ENCODE measurements at regions not wholly inside any gene's neighbourhood (a gene's known extent, or its start where the extent isn't known, plus 50 kb on each side); places are given as distances from the start of the nearest gene placed in this dataset.

DNA sequence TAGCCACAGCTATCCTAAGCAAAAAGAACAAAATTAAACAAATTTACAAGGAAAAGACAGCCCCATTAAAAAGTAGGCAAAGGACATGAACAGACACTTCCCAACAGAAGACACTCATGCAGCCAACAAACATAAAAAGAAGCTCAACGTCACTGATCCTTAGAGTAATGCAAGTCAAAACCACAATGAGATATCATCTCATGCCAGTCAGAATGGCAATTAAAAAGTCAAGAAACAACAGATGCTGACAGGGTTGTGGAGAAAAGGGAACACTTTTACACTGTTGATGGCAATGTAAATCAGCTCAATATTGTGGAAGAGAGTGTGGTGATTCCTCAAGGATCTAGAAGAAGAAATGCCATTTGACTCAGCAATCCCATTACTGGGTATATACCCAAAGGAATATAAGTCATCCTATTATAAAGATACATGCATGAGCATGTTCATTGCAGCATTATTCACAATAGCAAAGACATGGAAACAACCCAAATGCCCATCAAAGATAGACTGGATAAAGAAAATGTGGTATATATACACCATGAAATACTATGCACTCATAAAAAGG lies 163.0 kb upstream of the TET2 start:
- TF ChIP-seq REST (tag by site-specific recombination; IDR thresholded peaks at IDR 0.05) (no peak), ZNF121 (tag by site-specific recombination; IDR thresholded peaks at IDR 0.05) (no peak), ZNF324 (tag by site-specific recombination; IDR thresholded peaks at IDR 0.05) (no peak)
- TF ChIP-seq, protein P1, sequence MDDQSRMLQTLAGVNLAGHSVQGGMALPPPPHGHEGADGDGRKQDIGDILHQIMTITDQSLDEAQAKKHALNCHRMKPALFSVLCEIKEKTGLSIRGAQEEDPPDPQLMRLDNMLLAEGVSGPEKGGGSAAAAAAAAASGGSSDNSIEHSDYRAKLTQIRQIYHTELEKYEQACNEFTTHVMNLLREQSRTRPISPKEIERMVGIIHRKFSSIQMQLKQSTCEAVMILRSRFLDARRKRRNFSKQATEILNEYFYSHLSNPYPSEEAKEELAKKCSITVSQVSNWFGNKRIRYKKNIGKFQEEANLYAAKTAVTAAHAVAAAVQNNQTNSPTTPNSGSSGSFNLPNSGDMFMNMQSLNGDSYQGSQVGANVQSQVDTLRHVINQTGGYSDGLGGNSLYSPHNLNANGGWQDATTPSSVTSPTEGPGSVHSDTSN (CRISPR knock-in tag; IDR thresholded peaks at IDR 0.05), result no peak

Measured in HEK293 (cell line).